Smooth muscle cell (in vitro differentiated cells): ENCODE measurements at regions not wholly inside any gene's neighbourhood (a gene's known extent, or its start where the extent isn't known, plus 50 kb on each side); places are given as distances from the start of the nearest gene placed in this dataset.

Experiments
- DNase-seq: peaks from one replicate; lab custom pipeline; 2025; ENCODE audit not compliant: unreplicated experiment; lab: John Stamatoyannopoulos, UW
- H2AFZ ChIP-seq: fragments of 200-600 bp; sonication (generic); 2 replicates; pipeline ENCODE4 v1.6.0; 2016; ENCODE audit warnings: antibody characterized with exemption, low read depth, mild to moderate bottlenecking
- H3F3A ChIP-seq: fragments of 200-600 bp; sonication (generic); 2 replicates; pipeline ENCODE4 v1.6.0; 2017; ENCODE audit warnings: antibody characterized with exemption, low read depth
- H3K27ac ChIP-seq: fragments of 200-600 bp; sonication (generic); 2 replicates; pipeline ENCODE4 v1.5.1; 2016; ENCODE audit warnings: low read depth, mild to moderate bottlenecking
- H3K27me3 ChIP-seq: fragments of 200-600 bp; sonication (generic); 2 replicates; pipeline ENCODE4 v1.6.1; 2016; ENCODE audit warnings: low read depth, mild to moderate bottlenecking
- H3K36me3 ChIP-seq: fragments of 200-600 bp; sonication (generic); 2 replicates; pipeline ENCODE4 v1.5.1; 2016; ENCODE audit warnings: low read depth
- H3K4me1 ChIP-seq: fragments of 200-600 bp; sonication (generic); 2 replicates; pipeline ENCODE4 v1.5.1; 2016; ENCODE audit warnings: low read depth
- H3K4me2 ChIP-seq: fragments of 200-600 bp; sonication (generic); 2 replicates; pipeline ENCODE4 v1.6.0; 2016; ENCODE audit warnings: mild to moderate bottlenecking
- H3K4me3 ChIP-seq: fragments of 200-600 bp; sonication (generic); 2 replicates; pipeline ENCODE4 v1.5.1; 2016; ENCODE audit warnings: mild to moderate bottlenecking
- H3K79me2 ChIP-seq: fragments of 200-600 bp; sonication (generic); 2 replicates; pipeline ENCODE4 v1.6.0; 2016; ENCODE audit warnings: low read depth, mild to moderate bottlenecking
- H3K9ac ChIP-seq: fragments of 200-600 bp; sonication (generic); 2 replicates; pipeline ENCODE4 v1.6.0; 2016; ENCODE audit warnings: low read depth
- H3K9me3 ChIP-seq: fragments of 200-600 bp; sonication (generic); replicated peaks from 2 replicates; pipeline ENCODE4 v1.5.1; 2016; ENCODE audit warnings: low read depth
- H4K20me1 ChIP-seq: fragments of 200-600 bp; sonication (generic); 2 replicates; pipeline ENCODE4 v1.6.0; 2016; ENCODE audit warnings: low read depth
- WGBS: methylation state at CpG from one replicate; pipeline ENCODE4 v1.1.7; 2016; ENCODE audit warnings: low lambda C conversion rate; 5-methylcytosine and 5-hydroxymethylcytosine counted together
- TF ChIP-seq, protein P1 (sequence below): fragments of 200-600 bp; sonication (generic); IDR thresholded peaks from 2 replicates; pipeline ENCODE4 v1.5.1; 2017; ENCODE audit warnings: borderline replicate concordance, mild to moderate bottlenecking, antibody characterized with exemption; ENCODE audit not compliant: insufficient read depth, poor library complexity, severe bottlenecking

GRCh38 chr3:173284301-173284700, 113.2 kb upstream of the NLGN1 start:
- 89% methylated on average over 6 of the region's 6 CpGs for WGBS
- Histone ChIP-seq H3K4me3 (no peak overlapping the region), H3K9ac (no peak overlapping the region), H3K4me1 (no peaks in the 10 kb centered on the region), H3K4me2 (no peak overlapping the region), H2AFZ (no peak overlapping the region), H3K9me3 (no peaks in the 10 kb centered on the region), H3K27ac (no peak overlapping the region), H4K20me1 (no peaks in the 10 kb centered on the region), H3K36me3 (no peaks in the 10 kb centered on the region), H3K79me2 (no peaks in the 10 kb centered on the region), H3K27me3 (no peaks in the 10 kb centered on the region), H3F3A (no peaks in the 10 kb centered on the region)
- TF ChIP-seq, protein P1, sequence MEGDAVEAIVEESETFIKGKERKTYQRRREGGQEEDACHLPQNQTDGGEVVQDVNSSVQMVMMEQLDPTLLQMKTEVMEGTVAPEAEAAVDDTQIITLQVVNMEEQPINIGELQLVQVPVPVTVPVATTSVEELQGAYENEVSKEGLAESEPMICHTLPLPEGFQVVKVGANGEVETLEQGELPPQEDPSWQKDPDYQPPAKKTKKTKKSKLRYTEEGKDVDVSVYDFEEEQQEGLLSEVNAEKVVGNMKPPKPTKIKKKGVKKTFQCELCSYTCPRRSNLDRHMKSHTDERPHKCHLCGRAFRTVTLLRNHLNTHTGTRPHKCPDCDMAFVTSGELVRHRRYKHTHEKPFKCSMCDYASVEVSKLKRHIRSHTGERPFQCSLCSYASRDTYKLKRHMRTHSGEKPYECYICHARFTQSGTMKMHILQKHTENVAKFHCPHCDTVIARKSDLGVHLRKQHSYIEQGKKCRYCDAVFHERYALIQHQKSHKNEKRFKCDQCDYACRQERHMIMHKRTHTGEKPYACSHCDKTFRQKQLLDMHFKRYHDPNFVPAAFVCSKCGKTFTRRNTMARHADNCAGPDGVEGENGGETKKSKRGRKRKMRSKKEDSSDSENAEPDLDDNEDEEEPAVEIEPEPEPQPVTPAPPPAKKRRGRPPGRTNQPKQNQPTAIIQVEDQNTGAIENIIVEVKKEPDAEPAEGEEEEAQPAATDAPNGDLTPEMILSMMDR: no peak
- DNase-seq: no peak

DNA sequence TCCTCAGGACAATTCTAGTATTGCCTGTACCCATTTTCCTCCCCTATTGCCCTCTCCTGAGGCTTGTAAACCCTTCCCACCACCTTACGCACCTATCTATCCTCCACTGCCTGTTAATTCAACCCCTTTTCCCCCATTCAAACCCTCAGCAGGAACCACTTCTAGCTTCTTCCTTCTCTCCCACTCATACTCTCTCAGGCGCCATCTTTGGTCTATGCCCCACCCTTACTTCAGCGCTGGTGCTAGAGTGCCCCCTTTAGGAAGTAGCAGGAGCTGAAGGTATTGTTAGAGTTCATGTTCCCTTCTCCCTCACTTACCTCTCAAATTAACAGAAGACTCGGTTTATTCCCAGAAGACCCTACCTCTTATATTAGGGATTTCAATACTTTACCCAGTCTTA, 121.8 kb upstream of the NLGN1 start:
- H3K9ac ChIP-seq: no peak overlapping the region
- TF ChIP-seq, protein P1: no peak
- H3K9me3 ChIP-seq: no peaks in the 10 kb centered on the region
- H2AFZ ChIP-seq: no peak overlapping the region
- no peak overlapping the region for H3K27ac ChIP-seq
- H3K4me1 ChIP-seq: no peaks in the 10 kb centered on the region
- DNase-seq: no peak
- no peaks in the 10 kb centered on the region for H3K27me3 ChIP-seq
- no peaks in the 10 kb centered on the region for H3K79me2 ChIP-seq
- H3K36me3 ChIP-seq: no peaks in the 10 kb centered on the region
- no peaks in the 10 kb centered on the region for H3F3A ChIP-seq
- H3K4me2 ChIP-seq: no peak overlapping the region
- 93% methylated on average over 4 of the region's 4 CpGs for WGBS
- H3K4me3 ChIP-seq: no peak overlapping the region
- no peaks in the 10 kb centered on the region for H4K20me1 ChIP-seq

GRCh38 chr3:173273838-173274237, 123.7 kb upstream of the NLGN1 start:
- H3K4me3 ChIP-seq: no peak overlapping the region
- H3K27ac ChIP-seq: no peak overlapping the region
- no peak overlapping the region for H2AFZ ChIP-seq
- no peaks in the 10 kb centered on the region for H3K27me3 ChIP-seq
- 81% methylated on average over 5 of the region's 5 CpGs for WGBS
- H4K20me1 ChIP-seq: no peaks in the 10 kb centered on the region
- no peaks in the 10 kb centered on the region for H3K36me3 ChIP-seq
- TF ChIP-seq, protein P1: no peak
- no peak overlapping the region for H3K4me2 ChIP-seq
- no peaks in the 10 kb centered on the region for H3K79me2 ChIP-seq
- DNase-seq: no peak
- no peak overlapping the region for H3K9ac ChIP-seq
- no peaks in the 10 kb centered on the region for H3F3A ChIP-seq
- no peaks in the 10 kb centered on the region for H3K4me1 ChIP-seq
- no peaks in the 10 kb centered on the region for H3K9me3 ChIP-seq

DNA sequence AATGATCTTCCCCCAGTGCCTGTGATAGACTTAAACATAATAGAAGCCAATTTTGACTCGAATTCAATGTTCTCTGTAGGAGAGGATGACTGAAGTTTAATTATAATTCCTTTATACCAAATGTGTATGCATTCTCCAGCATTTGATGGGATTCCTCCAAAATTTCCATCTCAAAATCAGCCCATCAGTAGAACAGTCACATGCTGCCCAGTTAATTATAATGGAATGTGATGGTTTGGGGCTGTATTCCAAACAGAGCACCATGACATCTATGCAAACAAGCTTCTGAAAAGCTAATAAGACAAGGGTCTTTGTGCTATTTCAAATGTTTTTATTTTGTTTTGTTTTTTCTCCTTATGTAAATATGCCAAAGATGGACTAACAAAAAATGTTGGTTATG, 127.7 kb upstream of the SPATA16 start:
- Histone ChIP-seq H3K4me1 (no peaks in the 10 kb centered on the region), H4K20me1 (no peaks in the 10 kb centered on the region), H3K9ac (no peak overlapping the region), H3K4me3 (no peak overlapping the region), H3K27ac (no peak overlapping the region), H3K27me3 (no peaks in the 10 kb centered on the region), H3K36me3 (no peaks in the 10 kb centered on the region), H3F3A (no peaks in the 10 kb centered on the region), H3K79me2 (no peaks in the 10 kb centered on the region), H3K9me3 (no peaks in the 10 kb centered on the region), H3K4me2 (no peak overlapping the region), H2AFZ (no peak overlapping the region)
- no peak for DNase-seq
- TF ChIP-seq, protein P1: no peak
- 94% methylated on average over 1 of the region's 1 CpG for WGBS
